ENCODE measurements at regions not wholly inside any gene's neighbourhood (a gene's known extent, or its start where the extent isn't known, plus 50 kb on each side); places are given as distances from the start of the nearest gene placed in this dataset.

DNA sequence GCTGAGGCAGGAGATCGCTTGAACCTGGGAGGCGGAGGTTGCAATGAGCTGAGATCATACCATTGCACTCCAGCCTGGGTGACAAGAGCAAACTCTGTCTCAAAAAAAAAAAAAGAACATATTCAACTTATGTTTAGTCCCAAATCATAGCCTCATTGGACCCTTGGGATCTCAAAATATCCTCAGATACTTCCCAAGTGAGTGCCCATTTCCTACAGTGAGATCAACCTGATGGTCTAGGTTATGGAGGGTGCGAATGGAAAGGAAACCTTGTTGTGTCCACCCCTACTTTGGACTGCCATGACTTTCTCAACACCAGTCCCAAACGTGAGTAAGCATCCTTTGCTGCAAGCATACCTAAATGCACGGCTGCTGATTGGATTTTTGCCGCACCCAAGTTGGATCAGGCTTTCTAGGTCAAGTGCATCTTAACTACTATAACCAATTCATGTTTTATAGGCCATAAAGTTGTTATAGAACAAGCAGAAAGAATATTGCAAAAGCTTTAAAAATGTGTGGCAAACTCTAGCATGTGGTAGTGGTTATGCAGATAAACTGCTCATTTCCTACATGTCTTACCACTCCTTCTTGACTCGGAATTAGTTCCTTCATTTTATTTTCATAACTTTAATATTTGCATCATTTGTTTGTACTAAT is 131.2 kb downstream of the PLEKHG1 start:
- TF ChIP-seq, protein P1, sequence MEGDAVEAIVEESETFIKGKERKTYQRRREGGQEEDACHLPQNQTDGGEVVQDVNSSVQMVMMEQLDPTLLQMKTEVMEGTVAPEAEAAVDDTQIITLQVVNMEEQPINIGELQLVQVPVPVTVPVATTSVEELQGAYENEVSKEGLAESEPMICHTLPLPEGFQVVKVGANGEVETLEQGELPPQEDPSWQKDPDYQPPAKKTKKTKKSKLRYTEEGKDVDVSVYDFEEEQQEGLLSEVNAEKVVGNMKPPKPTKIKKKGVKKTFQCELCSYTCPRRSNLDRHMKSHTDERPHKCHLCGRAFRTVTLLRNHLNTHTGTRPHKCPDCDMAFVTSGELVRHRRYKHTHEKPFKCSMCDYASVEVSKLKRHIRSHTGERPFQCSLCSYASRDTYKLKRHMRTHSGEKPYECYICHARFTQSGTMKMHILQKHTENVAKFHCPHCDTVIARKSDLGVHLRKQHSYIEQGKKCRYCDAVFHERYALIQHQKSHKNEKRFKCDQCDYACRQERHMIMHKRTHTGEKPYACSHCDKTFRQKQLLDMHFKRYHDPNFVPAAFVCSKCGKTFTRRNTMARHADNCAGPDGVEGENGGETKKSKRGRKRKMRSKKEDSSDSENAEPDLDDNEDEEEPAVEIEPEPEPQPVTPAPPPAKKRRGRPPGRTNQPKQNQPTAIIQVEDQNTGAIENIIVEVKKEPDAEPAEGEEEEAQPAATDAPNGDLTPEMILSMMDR (IDR thresholded peaks at IDR 0.05; ENCODE audit: poor library complexity), result no peak
- TF ChIP-seq EZH2 (IDR thresholded peaks at IDR 0.05; ENCODE audit: borderline replicate concordance) (no peak), EZH2phosphoT487 (IDR thresholded peaks at IDR 0.05; ENCODE audit: low read depth, severe bottlenecking, unreplicated experiment) (no peak)
- Histone ChIP-seq H3K4me3 (no peak overlapping the region), H3K9me3 (ENCODE audit: low read depth) (no peaks in the 10 kb centered on the region), H3K36me3 (replicated peaks; ENCODE audit: insufficient read depth, low read depth) (no peaks in the 10 kb centered on the region), H3K4me1 (ENCODE audit: insufficient read depth) (no peaks in the 10 kb centered on the region), H3K27ac (no peak overlapping the region), H4K20me1 (ENCODE audit: insufficient read depth, poor library complexity, severe bottlenecking) (no peaks in the 10 kb centered on the region), H3K79me2 (peaks cover 7% of the 10 kb centered on the region), H2AFZ (no peak overlapping the region), H3K4me2 (no peak overlapping the region), H3K9me2 (replicated peaks; ENCODE audit: insufficient read depth) (no peaks in the 10 kb centered on the region), H3K27me3 (no peaks in the 10 kb centered on the region)
- DNase-seq (ENCODE audit: low spot score), result no peak
- 85% methylated on average over 7 of the region's 7 CpGs for WGBS (ENCODE audit: low lambda C conversion rate, missing lambda C conversion rate)

DNA sequence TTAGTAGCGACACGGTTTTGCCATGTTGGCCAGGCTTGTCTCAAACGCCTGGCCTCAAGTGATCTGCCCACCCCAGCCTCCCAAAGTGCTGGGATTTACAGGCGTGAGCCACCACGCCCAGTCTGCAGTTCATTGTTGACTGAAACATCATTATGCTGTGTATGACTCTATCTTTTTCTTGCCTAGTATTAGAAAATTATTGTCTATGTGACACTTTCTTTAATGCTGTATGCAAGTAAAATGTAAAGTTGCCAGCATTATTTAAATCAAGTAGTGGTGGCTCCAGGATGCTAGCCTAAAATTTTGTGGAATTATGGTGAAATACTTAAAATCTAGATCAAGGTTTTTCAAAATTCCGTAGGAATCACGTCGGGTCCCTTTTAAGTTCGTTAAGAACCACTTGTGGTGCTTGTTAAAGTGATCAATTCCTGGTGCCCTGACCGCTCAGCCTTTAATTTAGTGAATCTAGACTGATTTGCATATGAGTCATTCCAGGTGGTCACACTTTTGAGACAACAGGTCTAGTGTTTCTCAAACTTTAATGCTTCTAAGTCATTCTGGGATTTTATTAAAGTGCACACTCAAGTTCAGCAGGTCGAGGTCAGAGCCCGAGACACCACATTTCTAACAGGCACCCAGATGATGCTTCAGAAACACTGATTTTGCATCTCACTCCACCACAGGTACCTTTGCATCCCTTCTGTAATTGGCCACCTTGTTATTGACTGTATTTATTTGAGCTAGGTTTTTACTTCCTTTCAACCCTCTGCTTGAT is 132.6 kb upstream of the MTHFD1L start:
- Histone ChIP-seq H3K4me1 (ENCODE audit: insufficient read depth) (no peaks in the 10 kb centered on the region), H3K4me2 (no peak overlapping the region), H3K27ac (no peak overlapping the region), H3K9me3 (ENCODE audit: low read depth) (no peaks in the 10 kb centered on the region), H3K9me2 (replicated peaks; ENCODE audit: insufficient read depth) (no peaks in the 10 kb centered on the region), H3K27me3 (no peaks in the 10 kb centered on the region), H3K4me3 (no peak overlapping the region), H4K20me1 (ENCODE audit: insufficient read depth, poor library complexity, severe bottlenecking) (no peaks in the 10 kb centered on the region), H3K79me2 (peaks cover 4% of the 10 kb centered on the region), H3K36me3 (replicated peaks; ENCODE audit: insufficient read depth, low read depth) (no peaks in the 10 kb centered on the region), H2AFZ (no peak overlapping the region)
- no peak for DNase-seq (ENCODE audit: low spot score)
- TF ChIP-seq, protein P1 (IDR thresholded peaks at IDR 0.05; ENCODE audit: poor library complexity), result no peak
- no peak for TF ChIP-seq EZH2phosphoT487 (IDR thresholded peaks at IDR 0.05; ENCODE audit: low read depth, severe bottlenecking, unreplicated experiment)
- no peak for TF ChIP-seq EZH2 (IDR thresholded peaks at IDR 0.05; ENCODE audit: borderline replicate concordance)
- 95% methylated on average over 12 of the region's 12 CpGs for WGBS (ENCODE audit: low lambda C conversion rate, missing lambda C conversion rate)

DNA sequence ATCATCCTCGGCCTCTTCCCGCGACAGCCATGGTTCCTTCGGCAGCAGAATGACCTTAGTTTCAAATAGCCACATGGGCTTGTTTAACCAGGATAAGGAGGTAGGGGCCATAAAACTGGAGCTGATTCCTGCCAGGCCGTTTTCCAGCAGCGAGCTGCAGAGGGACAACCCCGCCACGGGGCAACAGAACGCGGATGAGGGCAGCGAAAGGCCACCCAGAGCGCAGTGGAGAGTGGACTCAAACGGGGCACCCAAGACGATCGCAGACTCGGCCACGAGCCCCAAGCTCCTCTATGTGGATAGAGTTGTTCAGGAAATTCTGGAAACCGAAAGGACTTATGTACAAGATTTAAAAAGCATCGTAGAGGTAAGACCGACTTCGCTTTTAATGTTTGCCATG is 131.8 kb upstream of the MTHFD1L start:
- Histone ChIP-seq H3K27ac (no peak overlapping the region), H3K27me3 (no peaks in the 10 kb centered on the region), H3K36me3 (replicated peaks; ENCODE audit: insufficient read depth, low read depth) (no peaks in the 10 kb centered on the region), H3K9me2 (replicated peaks; ENCODE audit: insufficient read depth) (no peaks in the 10 kb centered on the region), H4K20me1 (ENCODE audit: insufficient read depth, poor library complexity, severe bottlenecking) (no peaks in the 10 kb centered on the region), H3K4me3 (no peak overlapping the region), H2AFZ (no peak overlapping the region), H3K9me3 (ENCODE audit: low read depth) (no peaks in the 10 kb centered on the region), H3K79me2 (no peaks in the 10 kb centered on the region), H3K4me1 (ENCODE audit: insufficient read depth) (no peaks in the 10 kb centered on the region), H3K4me2 (no peak overlapping the region)
- WGBS (ENCODE audit: low lambda C conversion rate, missing lambda C conversion rate), result 95% methylated on average over 21 of the region's 21 CpGs
- TF ChIP-seq EZH2 (IDR thresholded peaks at IDR 0.05; ENCODE audit: borderline replicate concordance), result no peak
- no peak for DNase-seq (ENCODE audit: low spot score)

DNA sequence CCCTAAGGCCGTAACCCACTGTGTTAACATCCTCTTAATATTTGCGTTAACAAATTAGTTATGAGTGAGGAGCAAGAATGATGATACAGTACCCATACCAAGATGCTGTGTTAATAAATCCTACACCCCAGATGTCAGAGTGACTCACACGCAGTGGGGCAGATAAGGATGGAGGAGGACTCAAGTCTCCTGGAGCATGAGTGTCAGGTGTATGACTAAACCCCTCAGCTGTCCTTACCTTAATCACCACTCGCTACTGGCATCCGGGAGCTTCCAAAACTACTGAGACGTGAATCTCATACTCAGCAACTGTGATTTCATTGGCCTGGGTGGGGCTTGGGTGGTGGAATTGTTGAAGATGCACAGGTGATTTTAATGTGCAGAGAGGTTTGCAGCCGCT is 131.3 kb upstream of the MTHFD1L start:
- DNase-seq (ENCODE audit: low spot score), result no peak
- no peaks in the 10 kb centered on the region for H3K27me3 ChIP-seq
- H3K4me3 ChIP-seq, result no peak overlapping the region
- no peak overlapping the region for H3K4me2 ChIP-seq
- no peaks in the 10 kb centered on the region for H3K79me2 ChIP-seq
- no peaks in the 10 kb centered on the region for H3K9me3 ChIP-seq (ENCODE audit: low read depth)
- H2AFZ ChIP-seq, result no peak overlapping the region
- H4K20me1 ChIP-seq (ENCODE audit: insufficient read depth, poor library complexity, severe bottlenecking), result no peaks in the 10 kb centered on the region
- TF ChIP-seq EZH2phosphoT487 (IDR thresholded peaks at IDR 0.05; ENCODE audit: low read depth, severe bottlenecking, unreplicated experiment) (no peak), EZH2 (IDR thresholded peaks at IDR 0.05; ENCODE audit: borderline replicate concordance) (no peak)
- TF ChIP-seq, protein P1 (IDR thresholded peaks at IDR 0.05; ENCODE audit: poor library complexity), result no peak
- H3K9me2 ChIP-seq (replicated peaks; ENCODE audit: insufficient read depth), result no peaks in the 10 kb centered on the region
- no peaks in the 10 kb centered on the region for H3K36me3 ChIP-seq (replicated peaks; ENCODE audit: insufficient read depth, low read depth)
- no peaks in the 10 kb centered on the region for H3K4me1 ChIP-seq (ENCODE audit: insufficient read depth)
- H3K27ac ChIP-seq, result no peak overlapping the region
- 91% methylated on average over 7 of the region's 7 CpGs for WGBS (ENCODE audit: low lambda C conversion rate, missing lambda C conversion rate)

Data from hepatocyte (in vitro differentiated cells).